ENCODE measurements at regions not wholly inside any gene's neighbourhood (a gene's known extent, or its start where the extent isn't known, plus 50 kb on each side); places are given as distances from the start of the nearest gene placed in this dataset.

DNA sequence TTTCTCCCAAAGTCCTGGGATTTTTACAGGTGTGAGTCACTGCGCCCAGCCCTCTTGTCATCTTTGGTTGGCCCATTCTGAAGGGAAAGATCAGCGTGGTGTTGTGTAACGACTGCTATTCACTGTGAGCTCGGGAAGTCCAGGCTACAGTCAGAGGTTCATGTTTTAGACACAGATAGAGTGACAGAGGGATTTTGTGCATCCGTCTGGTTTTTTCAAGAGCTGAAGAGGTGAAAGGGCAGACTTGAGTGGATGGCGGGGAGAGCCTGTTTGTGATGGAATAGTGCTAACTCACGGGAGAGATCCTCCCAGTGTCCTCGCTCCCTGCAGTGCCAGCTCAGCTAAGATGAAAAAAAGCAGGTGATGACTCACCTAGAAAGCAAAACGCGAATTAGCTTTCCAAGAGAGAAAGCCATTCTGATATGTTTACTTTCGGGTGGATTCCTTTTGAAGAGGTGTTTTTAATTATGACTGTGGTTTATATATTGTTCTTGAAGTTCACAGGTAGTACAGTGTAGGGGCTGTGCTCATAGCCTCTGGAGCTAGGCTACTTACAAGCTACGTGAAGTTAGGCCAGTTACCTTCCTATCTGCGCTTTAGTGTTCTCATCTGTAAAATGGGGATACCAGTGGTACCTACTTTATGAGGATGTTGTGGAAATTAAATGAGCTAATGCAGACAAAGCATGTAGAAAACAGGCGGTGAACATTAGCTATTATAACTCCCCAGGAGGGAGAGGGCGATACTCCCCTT, 67.2 kb downstream of the C11orf91 start:
- intact Hi-C loops (cut with DNase I) = no loop called here
- no peak for FAIRE-seq
- Histone ChIP-seq H3K4me1 (ENCODE audit: control insufficient read depth in 2 of 3, insufficient read depth in 2 of 3, low read depth in 1 of 3, low read length in 3 of 3) (no peaks in the 10 kb centered on the region), H3K4me3 (ENCODE audit: low read length in 3 of 3) (no peak overlapping the region), H3K27me3 (ENCODE audit: control insufficient read depth, insufficient read depth, low read length) (no peaks in the 10 kb centered on the region), H3K36me3 (ENCODE audit: control insufficient read depth in 2 of 3, insufficient read depth in 3 of 3, low read length in 3 of 3) (no peaks in the 10 kb centered on the region), H3K9me3 (ENCODE audit: control insufficient read depth in 2 of 3, insufficient read depth in 1 of 3, low read length in 3 of 3) (no peaks in the 10 kb centered on the region), H3K27ac (ENCODE audit: low read depth in 2 of 2, low read length in 2 of 2) (no peak overlapping the region), H3K9ac (ENCODE audit: low read length in 3 of 3) (no peak overlapping the region)
- TF ChIP-seq, protein P1, sequence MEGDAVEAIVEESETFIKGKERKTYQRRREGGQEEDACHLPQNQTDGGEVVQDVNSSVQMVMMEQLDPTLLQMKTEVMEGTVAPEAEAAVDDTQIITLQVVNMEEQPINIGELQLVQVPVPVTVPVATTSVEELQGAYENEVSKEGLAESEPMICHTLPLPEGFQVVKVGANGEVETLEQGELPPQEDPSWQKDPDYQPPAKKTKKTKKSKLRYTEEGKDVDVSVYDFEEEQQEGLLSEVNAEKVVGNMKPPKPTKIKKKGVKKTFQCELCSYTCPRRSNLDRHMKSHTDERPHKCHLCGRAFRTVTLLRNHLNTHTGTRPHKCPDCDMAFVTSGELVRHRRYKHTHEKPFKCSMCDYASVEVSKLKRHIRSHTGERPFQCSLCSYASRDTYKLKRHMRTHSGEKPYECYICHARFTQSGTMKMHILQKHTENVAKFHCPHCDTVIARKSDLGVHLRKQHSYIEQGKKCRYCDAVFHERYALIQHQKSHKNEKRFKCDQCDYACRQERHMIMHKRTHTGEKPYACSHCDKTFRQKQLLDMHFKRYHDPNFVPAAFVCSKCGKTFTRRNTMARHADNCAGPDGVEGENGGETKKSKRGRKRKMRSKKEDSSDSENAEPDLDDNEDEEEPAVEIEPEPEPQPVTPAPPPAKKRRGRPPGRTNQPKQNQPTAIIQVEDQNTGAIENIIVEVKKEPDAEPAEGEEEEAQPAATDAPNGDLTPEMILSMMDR (IDR thresholded peaks at IDR 0.05; ENCODE audit: borderline replicate concordance, extremely low read depth, insufficient read depth) = no peak
- no peak for DNase-seq

DNA sequence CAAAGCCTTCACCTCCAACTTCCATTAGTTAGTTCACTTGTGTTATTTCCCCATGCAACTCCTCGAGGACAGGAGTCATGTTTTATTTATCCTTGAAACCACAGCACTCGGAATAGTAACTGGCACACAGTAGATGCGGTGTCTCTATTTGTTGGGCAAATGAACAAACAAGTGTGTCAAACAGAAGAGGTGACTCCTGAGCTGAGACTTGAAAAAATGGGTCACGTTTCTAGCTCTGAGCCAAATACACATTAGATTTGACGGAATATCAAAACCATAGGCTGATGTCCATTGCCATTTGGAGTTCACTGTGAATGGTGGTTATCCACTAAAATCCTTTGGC, 68.9 kb downstream of the C11orf91 start:
- no peak overlapping the region for H3K4me3 ChIP-seq (ENCODE audit: low read length in 3 of 3)
- H3K27me3 ChIP-seq (ENCODE audit: control insufficient read depth, insufficient read depth, low read length) = no peaks in the 10 kb centered on the region
- H3K36me3 ChIP-seq (ENCODE audit: control insufficient read depth in 2 of 3, insufficient read depth in 3 of 3, low read length in 3 of 3) = no peaks in the 10 kb centered on the region
- no peak for FAIRE-seq
- H3K27ac ChIP-seq (ENCODE audit: low read depth in 2 of 2, low read length in 2 of 2) = no peak overlapping the region
- no peaks in the 10 kb centered on the region for H3K9me3 ChIP-seq (ENCODE audit: control insufficient read depth in 2 of 3, insufficient read depth in 1 of 3, low read length in 3 of 3)
- H3K4me1 ChIP-seq (ENCODE audit: control insufficient read depth in 2 of 3, insufficient read depth in 2 of 3, low read depth in 1 of 3, low read length in 3 of 3) = no peaks in the 10 kb centered on the region
- DNase-seq = no peak
- H3K9ac ChIP-seq (ENCODE audit: low read length in 3 of 3) = no peak overlapping the region
- intact Hi-C loops (cut with DNase I) = no loop called here
- TF ChIP-seq, protein P1 (IDR thresholded peaks at IDR 0.05; ENCODE audit: borderline replicate concordance, extremely low read depth, insufficient read depth) = no peak

DNA sequence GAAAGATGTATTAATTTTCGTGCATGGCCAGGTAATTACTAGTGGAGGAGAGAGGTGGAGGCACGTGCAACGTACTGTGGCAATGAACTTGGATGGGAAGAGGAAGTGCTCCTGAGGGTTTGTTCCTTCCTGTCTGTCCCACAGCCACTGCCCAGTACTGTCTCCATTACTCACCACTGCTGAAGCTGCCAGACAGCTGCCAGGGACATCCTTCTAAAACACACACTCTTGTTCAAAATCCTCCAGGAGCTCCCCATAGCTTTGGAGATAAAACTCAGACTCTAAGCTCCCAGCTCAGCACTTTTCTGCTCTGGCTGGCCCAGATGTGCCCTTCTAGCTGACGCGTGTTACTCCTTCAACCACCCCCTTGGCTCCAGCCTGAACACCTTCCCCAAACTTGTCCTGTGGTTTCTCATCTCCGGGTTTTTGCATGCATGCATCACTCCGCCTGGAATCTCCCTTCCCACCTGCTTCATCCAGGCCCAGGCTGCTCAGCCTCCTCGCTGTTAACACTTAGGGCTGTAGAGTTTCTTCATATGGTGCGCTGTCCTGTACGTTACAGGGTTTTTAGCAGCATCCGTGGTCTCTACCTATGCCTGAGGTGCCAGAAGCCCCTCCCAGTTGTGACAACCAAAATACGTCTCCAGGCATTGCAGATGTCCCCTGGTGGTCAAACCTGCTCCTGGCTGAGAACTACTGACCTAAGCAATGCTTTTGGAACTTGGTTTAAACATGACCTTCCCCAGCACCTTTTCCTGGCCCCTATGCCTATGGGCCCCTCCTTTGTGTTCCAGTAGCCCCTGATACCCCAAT, 69.5 kb downstream of the C11orf91 start:
- Histone ChIP-seq H3K27me3 (ENCODE audit: control insufficient read depth, insufficient read depth, low read length) (no peaks in the 10 kb centered on the region), H3K9ac (ENCODE audit: low read length in 3 of 3) (no peak overlapping the region), H3K9me3 (ENCODE audit: control insufficient read depth in 2 of 3, insufficient read depth in 1 of 3, low read length in 3 of 3) (no peaks in the 10 kb centered on the region), H3K36me3 (ENCODE audit: control insufficient read depth in 2 of 3, insufficient read depth in 3 of 3, low read length in 3 of 3) (no peaks in the 10 kb centered on the region), H3K4me3 (ENCODE audit: low read length in 3 of 3) (no peak overlapping the region), H3K4me1 (ENCODE audit: control insufficient read depth in 2 of 3, insufficient read depth in 2 of 3, low read depth in 1 of 3, low read length in 3 of 3) (no peaks in the 10 kb centered on the region), H3K27ac (ENCODE audit: low read depth in 2 of 2, low read length in 2 of 2) (no peak overlapping the region)
- no peak for DNase-seq
- TF ChIP-seq, protein P1 (IDR thresholded peaks at IDR 0.05; ENCODE audit: borderline replicate concordance, extremely low read depth, insufficient read depth) = no peak
- intact Hi-C loops (cut with DNase I) = no loop called here
- FAIRE-seq = no peak
